Neural cell (in vitro differentiated cells): ENCODE measurements at regions not wholly inside any gene's neighbourhood (a gene's known extent, or its start where the extent isn't known, plus 50 kb on each side); places are given as distances from the start of the nearest gene placed in this dataset.

Source experiments
- H2AFZ ChIP-seq: fragments of 200-600, 300-800 bp; sonication (generic), shearing (Covaris generic); 2 replicates; pipeline ENCODE4 v1.6.0; 2014; ENCODE audit warnings: low read depth, mild to moderate bottlenecking, antibody characterized with exemption, low read length, moderate library complexity
- H3F3A ChIP-seq: fragments of 200-600 bp; shearing (Covaris generic); 2 replicates; pipeline ENCODE4 v1.6.1; 2016; ENCODE audit warnings: mild to moderate bottlenecking, moderate library complexity, mixed read lengths, antibody characterized with exemption, low read length; ENCODE audit not compliant: insufficient read depth, poor library complexity, severe bottlenecking
- H3K27ac ChIP-seq: fragments of 200-600, 300-800 bp; sonication (generic), shearing (Covaris generic); 2 replicates; pipeline ENCODE4 v1.5.1; 2014; ENCODE audit warnings: mild to moderate bottlenecking, low read length, moderate library complexity
- H3K27me3 ChIP-seq: fragments of 300-800, 200-600 bp; sonication (generic), shearing (Covaris generic); 2 replicates; pipeline ENCODE4 v1.6.0; 2014; ENCODE audit warnings: mild to moderate bottlenecking, low read depth, low read length, moderate library complexity; ENCODE audit not compliant: insufficient read depth
- H3K36me3 ChIP-seq: fragments of 300-800, 200-600 bp; sonication (generic), shearing (Covaris generic); 2 replicates; pipeline ENCODE4 v1.5.1; 2014; ENCODE audit warnings: mild to moderate bottlenecking, antibody characterized with exemption, low read length, moderate library complexity; ENCODE audit not compliant: insufficient read depth
- H3K4me2 ChIP-seq: fragments of 300-800, 200-600 bp; sonication (generic), shearing (Covaris generic); 2 replicates; pipeline ENCODE4 v1.6.0; 2014; ENCODE audit warnings: mild to moderate bottlenecking, low read length
- H3K4me3 ChIP-seq: fragments of 300-800, 200-600 bp; sonication (generic), shearing (Covaris generic); 2 replicates; pipeline ENCODE4 v1.5.1; 2014; ENCODE audit warnings: mild to moderate bottlenecking, low read length, moderate library complexity
- H3K79me2 ChIP-seq: fragments of 200-600 bp; shearing (Covaris generic); replicated peaks from 2 replicates; pipeline ENCODE4 v1.6.0; 2014; ENCODE audit warnings: mild to moderate bottlenecking, low read length, moderate library complexity; ENCODE audit not compliant: insufficient read depth
- H3K9ac ChIP-seq: fragments of 300-800, 200-600 bp; sonication (generic), shearing (Covaris generic); 2 replicates; pipeline ENCODE4 v1.6.1; 2016; ENCODE audit warnings: mild to moderate bottlenecking, low read length, mixed read lengths
- H3K9me2 ChIP-seq: fragments of 200-600 bp; shearing (Covaris generic); 2 replicates; pipeline ENCODE4 v1.6.1; 2016; ENCODE audit warnings: mild to moderate bottlenecking, low read length, mixed read lengths; ENCODE audit not compliant: insufficient read depth
- H3K9me3 ChIP-seq: fragments of 200-600, 300-800 bp; sonication (generic), shearing (Covaris generic); 2 replicates; pipeline ENCODE4 v1.6.1; 2016; ENCODE audit warnings: mild to moderate bottlenecking, mixed run types, low read length, moderate library complexity, mixed read lengths
- H4K20me1 ChIP-seq: fragments of 200-600 bp; shearing (Covaris generic); 2 replicates; pipeline ENCODE4 v1.6.1; 2016; ENCODE audit warnings: mild to moderate bottlenecking, mixed run types; ENCODE audit not compliant: insufficient read depth
- CTCF ChIP-seq: fragments of 450-650 bp; IDR thresholded peaks from 2 replicates; pipeline ENCODE4 v1.5.1; 2014; ENCODE audit warnings: antibody characterized with exemption, mild to moderate bottlenecking, moderate library complexity; ENCODE audit not compliant: poor library complexity, severe bottlenecking
- EP300 ChIP-seq: fragments of 450-650 bp; conservative IDR thresholded peaks from 2 replicates; pipeline ENCODE4 v1.6.1; 2014; ENCODE audit warnings: antibody characterized with exemption, mild to moderate bottlenecking, moderate library complexity; ENCODE audit not compliant: poor library complexity, severe bottlenecking
- EZH2 ChIP-seq: fragments of 200-600, 300-800 bp; shearing (Covaris generic), sonication (generic); IDR thresholded peaks from 2 replicates; pipeline ENCODE4 v1.6.1; 2014; ENCODE audit warnings: antibody characterized with exemption, low read length, borderline replicate concordance, mild to moderate bottlenecking; ENCODE audit not compliant: insufficient read depth, poor library complexity, severe bottlenecking
- MXI1 ChIP-seq: fragments of 450-650 bp; conservative IDR thresholded peaks from 2 replicates; pipeline ENCODE4 v1.6.1; 2014; ENCODE audit warnings: antibody characterized with exemption, mild to moderate bottlenecking; ENCODE audit not compliant: poor library complexity, severe bottlenecking
- POLR2AphosphoS5 ChIP-seq: IDR thresholded peaks from 2 replicates; pipeline ENCODE4 v1.6.1; 2012
- RAD21 ChIP-seq: fragments of 450-650 bp; conservative IDR thresholded peaks from 2 replicates; pipeline ENCODE4 v1.6.1; 2014; ENCODE audit warnings: antibody characterized with exemption, mild to moderate bottlenecking, moderate library complexity
- REST ChIP-seq: IDR thresholded peaks from 2 replicates; pipeline ENCODE4 v1.6.1; 2012; ENCODE audit warnings: borderline replicate concordance
- SMC3 ChIP-seq: fragments of 450-650 bp; conservative IDR thresholded peaks from 2 replicates; pipeline ENCODE4 v1.6.1; 2014; ENCODE audit warnings: antibody characterized with exemption, mild to moderate bottlenecking, moderate library complexity; ENCODE audit not compliant: poor library complexity
- TAF1 ChIP-seq: IDR thresholded peaks from 2 replicates; pipeline ENCODE4 v1.6.1; 2012; ENCODE audit warnings: low read depth

GRCh38 chr18:29962579-29962978, 1080.0 kb downstream of the DSC3 start:
- no peak overlapping the region for H2AFZ ChIP-seq
- no peak overlapping the region for H3K27ac ChIP-seq
- H3K27me3 ChIP-seq: no peaks in the 10 kb centered on the region
- H3K36me3 ChIP-seq: no peaks in the 10 kb centered on the region
- H3K9me2 ChIP-seq: no peaks in the 10 kb centered on the region
- no peak overlapping the region for H3K4me2 ChIP-seq
- no peaks in the 10 kb centered on the region for H3K9me3 ChIP-seq
- TF ChIP-seq REST (no peak), EP300 (no peak), TAF1 (no peak), SMC3 (no peak), CTCF (no peak), EZH2 (no peak), RAD21 (no peak), MXI1 (no peak), POLR2AphosphoS5 (no peak)
- H3K79me2 ChIP-seq: no peaks in the 10 kb centered on the region
- no peaks in the 10 kb centered on the region for H4K20me1 ChIP-seq
- no peaks in the 10 kb centered on the region for H3F3A ChIP-seq
- H3K9ac ChIP-seq: no peak overlapping the region
- no peak overlapping the region for H3K4me3 ChIP-seq

GRCh38 chr18:29960539-29960938, 1082.0 kb downstream of the DSC3 start:
- H3K9me2 ChIP-seq: no peaks in the 10 kb centered on the region
- H3F3A ChIP-seq: no peaks in the 10 kb centered on the region
- no peaks in the 10 kb centered on the region for H3K9me3 ChIP-seq
- no peak overlapping the region for H3K9ac ChIP-seq
- no peaks in the 10 kb centered on the region for H3K36me3 ChIP-seq
- no peaks in the 10 kb centered on the region for H4K20me1 ChIP-seq
- no peaks in the 10 kb centered on the region for H3K79me2 ChIP-seq
- no peak overlapping the region for H3K4me2 ChIP-seq
- TF ChIP-seq POLR2AphosphoS5 (no peak), CTCF (no peak), EP300 (no peak), EZH2 (no peak), REST (no peak), RAD21 (no peak), SMC3 (no peak), TAF1 (no peak), MXI1 (no peak)
- no peaks in the 10 kb centered on the region for H3K27me3 ChIP-seq
- H3K4me3 ChIP-seq: no peak overlapping the region
- H2AFZ ChIP-seq: no peak overlapping the region
- H3K27ac ChIP-seq: no peak overlapping the region
